Fibroblast of pulmonary artery (primary cell): ENCODE measurements at regions not wholly inside any gene's neighbourhood (a gene's known extent, or its start where the extent isn't known, plus 50 kb on each side); places are given as distances from the start of the nearest gene placed in this dataset.

Experiments used
- DNase-seq: peaks from one replicate; pipeline ENCODE4 v3.0.0-alpha.2; 2010; ENCODE audit warnings: low read depth
- H3K4me3 ChIP-seq: replicated peaks from 2 replicates; pipeline ENCODE4 v1.5.1; 2011; ENCODE audit warnings: low read depth, mild to moderate bottlenecking, control low read depth, low read length, moderate library complexity
- TF ChIP-seq, protein P1 (sequence below): IDR thresholded peaks from 2 replicates; pipeline ENCODE4 v1.5.1; 2011; ENCODE audit warnings: mild to moderate bottlenecking, control low read depth, low read length, inconsistent platforms; ENCODE audit errors: missing control alignments

DNA sequence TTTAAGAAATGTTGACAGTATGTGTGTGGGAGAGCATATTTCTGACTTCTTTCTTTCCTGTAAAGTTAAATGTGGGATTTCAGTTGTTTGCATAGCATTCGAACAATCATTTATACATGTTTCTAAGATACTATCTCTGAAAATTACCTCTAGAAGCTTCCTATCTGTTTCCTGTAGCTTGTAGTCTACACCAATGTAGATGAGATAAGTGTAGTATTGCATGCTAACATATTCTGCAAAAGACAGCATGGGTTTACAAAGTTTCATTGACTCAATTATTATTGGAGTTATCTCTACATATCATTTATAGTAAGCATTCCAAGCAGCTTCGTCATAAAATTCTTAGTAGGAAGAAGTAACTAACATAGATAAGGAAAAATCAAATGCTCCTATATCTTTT is 98.9 kb upstream of the DPYD start:
- no peak for DNase-seq
- H3K4me3 ChIP-seq, result no peak overlapping the region
- TF ChIP-seq, protein P1, sequence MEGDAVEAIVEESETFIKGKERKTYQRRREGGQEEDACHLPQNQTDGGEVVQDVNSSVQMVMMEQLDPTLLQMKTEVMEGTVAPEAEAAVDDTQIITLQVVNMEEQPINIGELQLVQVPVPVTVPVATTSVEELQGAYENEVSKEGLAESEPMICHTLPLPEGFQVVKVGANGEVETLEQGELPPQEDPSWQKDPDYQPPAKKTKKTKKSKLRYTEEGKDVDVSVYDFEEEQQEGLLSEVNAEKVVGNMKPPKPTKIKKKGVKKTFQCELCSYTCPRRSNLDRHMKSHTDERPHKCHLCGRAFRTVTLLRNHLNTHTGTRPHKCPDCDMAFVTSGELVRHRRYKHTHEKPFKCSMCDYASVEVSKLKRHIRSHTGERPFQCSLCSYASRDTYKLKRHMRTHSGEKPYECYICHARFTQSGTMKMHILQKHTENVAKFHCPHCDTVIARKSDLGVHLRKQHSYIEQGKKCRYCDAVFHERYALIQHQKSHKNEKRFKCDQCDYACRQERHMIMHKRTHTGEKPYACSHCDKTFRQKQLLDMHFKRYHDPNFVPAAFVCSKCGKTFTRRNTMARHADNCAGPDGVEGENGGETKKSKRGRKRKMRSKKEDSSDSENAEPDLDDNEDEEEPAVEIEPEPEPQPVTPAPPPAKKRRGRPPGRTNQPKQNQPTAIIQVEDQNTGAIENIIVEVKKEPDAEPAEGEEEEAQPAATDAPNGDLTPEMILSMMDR, result no peak

DNA sequence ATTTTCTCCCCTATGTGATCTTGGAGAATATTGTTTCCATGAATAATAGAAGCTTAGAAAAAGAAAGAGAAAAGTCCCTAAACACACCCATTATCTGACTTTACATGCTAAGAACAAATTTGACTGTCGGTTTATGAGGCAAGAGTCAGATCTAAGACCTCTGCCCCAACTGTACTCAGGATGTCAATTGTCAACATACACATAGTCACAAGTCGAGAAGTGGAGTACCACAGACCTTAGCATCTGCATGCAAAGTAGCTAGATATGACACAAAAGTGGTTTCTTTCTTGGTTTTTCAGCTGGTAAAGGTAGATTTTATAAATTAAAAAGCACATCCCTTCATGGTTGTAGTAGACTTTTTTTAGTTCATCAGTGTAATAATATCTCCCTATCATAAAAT is 97.2 kb upstream of the DPYD start:
- no peak for DNase-seq
- no peak overlapping the region for H3K4me3 ChIP-seq
- TF ChIP-seq, protein P1, result no peak

DNA sequence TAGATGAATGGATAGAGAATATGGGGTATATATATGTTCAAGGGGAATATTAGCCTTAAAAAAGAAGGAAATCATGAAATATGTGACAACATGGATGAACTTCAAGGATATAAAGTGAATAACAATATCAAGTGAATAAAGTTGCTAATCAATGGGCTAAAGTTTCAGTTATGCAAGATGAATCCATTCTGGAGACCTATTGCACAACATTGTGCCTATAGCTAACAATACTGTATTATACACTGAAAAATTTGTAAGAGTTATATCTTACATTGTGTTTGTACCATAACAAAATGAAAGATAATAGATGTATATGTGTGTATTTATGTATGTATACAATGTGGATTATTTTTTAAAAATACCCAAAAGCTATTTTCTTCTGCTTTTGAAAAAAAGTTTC is 96.3 kb upstream of the DPYD start:
- H3K4me3 ChIP-seq, result no peak overlapping the region
- TF ChIP-seq, protein P1, result no peak
- no peak for DNase-seq

DNA sequence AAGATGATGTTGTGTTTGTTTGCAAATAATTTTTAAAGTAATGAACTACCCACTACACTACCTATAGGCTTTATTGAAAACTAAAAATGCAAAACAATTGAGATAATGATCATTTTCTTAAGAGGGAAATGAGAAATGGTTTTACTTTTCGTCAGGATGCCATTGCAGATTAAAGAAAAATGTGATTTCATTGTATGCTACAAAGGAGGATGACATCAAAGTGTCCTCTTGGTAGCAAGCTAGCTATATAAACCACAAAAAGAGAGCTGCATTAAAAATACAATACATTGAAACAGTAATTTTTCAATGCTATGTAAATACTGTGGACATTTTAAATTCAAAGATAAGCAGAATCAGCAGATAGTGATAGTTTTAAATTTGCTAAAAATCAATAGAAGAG is 87.5 kb upstream of the DPYD start:
- no peak for DNase-seq
- TF ChIP-seq, protein P1, result no peak
- H3K4me3 ChIP-seq, result no peak overlapping the region

DNA sequence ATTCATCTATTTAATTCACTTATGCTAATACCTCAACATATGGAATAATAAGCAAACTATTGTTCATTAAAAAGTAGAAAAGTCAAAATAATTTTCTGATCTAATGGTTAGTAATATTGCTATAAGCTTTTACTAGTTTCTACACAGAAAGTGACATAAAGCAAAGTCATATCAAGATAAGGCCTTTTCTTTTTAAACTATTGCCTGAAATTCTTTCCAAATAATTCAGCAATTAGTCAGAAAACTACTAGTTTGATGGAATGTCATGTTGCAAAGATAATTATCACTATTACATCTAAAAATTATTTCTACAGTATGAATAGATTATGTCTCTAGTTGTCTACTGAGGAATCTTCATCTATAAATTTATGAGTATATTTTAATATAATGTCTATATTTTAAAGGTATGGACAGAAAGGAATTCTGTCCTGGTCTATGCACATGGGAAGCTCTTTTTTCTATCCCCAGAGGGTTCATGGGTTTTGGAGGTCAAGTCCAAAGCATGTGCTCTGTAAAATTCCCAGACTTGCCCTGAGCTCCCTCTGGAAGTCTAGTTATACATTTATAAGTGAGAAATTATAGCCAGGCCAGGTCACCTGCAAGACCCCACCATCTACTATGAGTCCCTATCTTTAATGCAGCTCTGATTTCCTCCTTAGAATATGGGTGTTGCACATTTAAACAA is 84.6 kb upstream of the DPYD start:
- TF ChIP-seq, protein P1, result no peak
- H3K4me3 ChIP-seq, result no peak overlapping the region

DNA sequence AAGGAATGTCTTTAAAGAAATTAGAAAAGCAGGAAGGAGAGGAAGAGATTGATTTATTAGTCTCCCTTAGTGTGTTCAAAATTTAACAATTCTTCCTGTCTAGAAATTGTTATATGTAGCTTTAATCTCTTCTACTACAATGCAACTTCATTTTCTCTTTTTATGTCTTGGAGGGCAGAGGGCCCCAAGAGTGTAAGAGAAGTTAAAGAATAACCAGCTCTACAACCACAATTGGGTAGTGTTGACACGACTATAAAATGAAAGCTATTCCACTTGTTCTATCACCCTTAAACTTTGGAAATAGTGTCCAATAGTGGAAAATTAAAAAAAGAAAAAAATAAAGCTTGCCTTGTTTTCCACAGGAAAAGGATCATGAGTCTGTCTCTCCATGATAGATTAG is 82.6 kb upstream of the DPYD start:
- no peak for DNase-seq
- TF ChIP-seq, protein P1, result no peak
- no peak overlapping the region for H3K4me3 ChIP-seq

More for the DNA sequence above, 84.6 kb upstream of the DPYD start:
- peak; percentile 36 for DNase-seq

DNA sequence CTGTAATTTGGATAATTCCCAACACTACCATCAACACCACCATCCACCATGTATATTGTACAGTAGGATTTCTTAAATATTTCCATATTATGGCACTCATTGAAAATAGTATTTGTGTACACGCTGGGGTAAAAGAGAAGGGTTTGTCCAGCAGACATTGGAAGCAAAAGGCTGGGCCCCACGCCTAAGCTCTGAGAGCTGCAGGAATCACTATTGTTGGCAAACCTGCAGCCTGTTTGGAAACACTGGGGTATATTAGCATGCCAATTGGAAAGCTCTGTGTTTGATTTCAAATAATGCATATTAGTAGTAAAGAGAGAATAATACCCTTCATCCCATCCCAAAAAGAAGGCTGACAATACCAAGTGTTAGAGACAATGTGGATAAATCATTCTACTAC is 81.5 kb upstream of the DPYD start:
- H3K4me3 ChIP-seq, result no peak overlapping the region
- TF ChIP-seq, protein P1, result no peak
- no peak for DNase-seq
